H54 (cell line): ENCODE measurements at regions not wholly inside any gene's neighbourhood (a gene's known extent, or its start where the extent isn't known, plus 50 kb on each side); places are given as distances from the start of the nearest gene placed in this dataset.

Experiments used
- DNase-seq: peaks from one replicate; pipeline ENCODE4 v3.0.0; 2011; ENCODE audit warnings: low spot score, mixed read lengths; ENCODE audit not compliant: insufficient read length
- FAIRE-seq: peaks from 3 replicates; lab custom pipeline; 2011; peaks lifted over from hg19 to GRCh38; lab: Jason Lieb, UNC
- POLR2A ChIP-seq: IDR thresholded peaks from 2 replicates; pipeline ENCODE4 v1.6.1; 2011; ENCODE audit warnings: low read depth, mild to moderate bottlenecking, low read length

DNA sequence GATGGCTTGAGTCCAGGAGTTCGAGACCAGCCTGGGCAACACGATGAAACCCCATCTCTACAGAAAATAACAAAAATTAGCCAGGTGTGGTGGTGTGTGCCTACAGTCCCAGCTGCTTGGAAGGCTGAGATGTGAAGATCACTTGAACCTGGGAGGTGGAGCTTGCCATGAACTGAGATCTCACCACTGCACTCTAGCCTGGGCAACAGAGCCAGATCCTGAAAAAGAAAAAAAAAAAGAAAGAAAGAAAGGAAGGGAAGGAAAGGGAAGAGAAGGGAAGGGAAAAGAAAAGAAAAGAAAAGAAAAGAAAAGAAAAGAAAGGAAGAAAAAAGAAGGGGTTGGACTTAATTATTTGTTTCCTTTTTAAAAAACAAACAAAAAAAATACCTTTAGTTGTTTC, 764.2 kb downstream of the IRX1 start:
- FAIRE-seq, result no peak
- DNase-seq, result no peak
- TF ChIP-seq POLR2A, result no peak

DNA sequence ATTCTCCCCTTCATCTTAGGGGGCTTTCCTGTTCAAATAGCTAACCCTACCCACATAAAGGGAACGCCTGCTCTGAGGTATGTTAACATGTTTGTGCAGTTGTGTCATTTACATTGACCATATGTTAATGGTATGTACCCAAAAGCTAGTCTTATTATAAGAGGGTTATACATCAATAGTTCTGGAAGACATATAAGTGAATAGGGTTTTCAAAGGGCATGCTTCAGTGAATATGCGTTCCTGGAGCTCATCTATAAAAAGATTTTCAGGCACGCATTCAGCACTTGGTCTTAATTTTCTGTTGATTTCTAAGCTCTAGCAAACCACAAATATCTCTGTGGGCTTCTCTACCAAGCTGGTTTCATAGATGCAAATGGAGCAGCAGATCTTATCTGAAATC, 766.1 kb downstream of the IRX1 start:
- no peak for DNase-seq
- no peak for FAIRE-seq

DNA sequence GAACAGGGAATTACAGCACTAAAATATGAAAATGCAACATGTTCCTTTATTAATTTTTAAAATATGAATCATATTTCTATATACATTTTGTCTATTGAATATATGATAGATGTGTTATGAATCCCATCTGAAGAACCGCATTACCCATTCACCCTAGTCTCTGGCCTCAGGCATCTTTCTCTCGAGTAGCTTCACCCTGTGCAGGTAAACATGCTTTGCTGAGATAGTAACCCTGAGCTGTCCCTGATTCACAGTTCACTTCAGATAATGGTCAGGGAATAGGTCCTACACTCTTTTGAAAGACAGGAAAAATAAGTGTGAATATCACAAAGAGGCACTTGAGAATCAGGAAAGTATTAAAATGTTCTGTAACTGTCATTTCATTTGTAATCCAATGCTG, 766.8 kb downstream of the IRX1 start:
- DNase-seq (no peak), FAIRE-seq (no peak)
- TF ChIP-seq POLR2A, result no peak

More for the DNA sequence above, 766.1 kb downstream of the IRX1 start:
- no peak for TF ChIP-seq POLR2A

DNA sequence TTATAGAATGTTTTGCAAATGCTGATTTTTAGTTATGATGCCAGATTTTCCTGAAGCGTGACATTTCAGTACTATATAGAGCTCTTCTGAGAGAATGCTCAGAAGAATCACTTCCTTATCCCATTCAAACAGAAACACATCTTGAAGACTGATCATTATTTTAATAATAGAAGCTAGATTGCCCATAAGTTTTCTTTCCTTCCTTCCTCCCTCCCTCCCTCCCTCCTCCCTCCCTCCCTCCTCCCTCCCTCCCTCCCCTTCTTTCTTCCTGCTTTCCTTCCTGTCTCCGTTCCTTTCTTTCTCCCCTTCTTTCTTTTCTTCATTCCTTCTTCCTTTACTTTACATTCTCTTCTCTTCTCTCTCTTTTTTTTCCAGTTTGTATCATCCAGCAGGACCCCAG, 767.4 kb downstream of the IRX1 start:
- FAIRE-seq, result no peak
- TF ChIP-seq POLR2A, result no peak
- DNase-seq, result no peak

DNA sequence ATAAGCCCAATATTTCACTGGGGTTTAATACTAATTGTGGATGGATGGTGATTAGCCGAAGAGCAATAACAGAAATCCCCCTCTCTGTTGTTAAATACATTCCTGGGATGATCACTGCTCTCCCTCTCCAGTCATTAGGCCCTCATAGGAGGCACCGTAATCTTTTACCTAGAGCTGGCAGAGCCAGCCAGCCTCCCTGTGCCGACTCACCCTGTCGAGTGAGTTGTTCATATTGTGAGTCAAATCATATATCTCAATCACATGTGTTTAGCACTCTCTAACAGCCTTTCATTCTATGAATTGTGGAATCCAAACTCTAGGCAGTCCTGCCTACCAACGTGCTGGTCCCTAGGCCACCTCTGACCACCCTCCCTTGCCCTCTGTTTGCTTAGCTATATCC, 771.0 kb downstream of the IRX1 start:
- FAIRE-seq (no peak), DNase-seq (no peak)
- no peak for TF ChIP-seq POLR2A

DNA sequence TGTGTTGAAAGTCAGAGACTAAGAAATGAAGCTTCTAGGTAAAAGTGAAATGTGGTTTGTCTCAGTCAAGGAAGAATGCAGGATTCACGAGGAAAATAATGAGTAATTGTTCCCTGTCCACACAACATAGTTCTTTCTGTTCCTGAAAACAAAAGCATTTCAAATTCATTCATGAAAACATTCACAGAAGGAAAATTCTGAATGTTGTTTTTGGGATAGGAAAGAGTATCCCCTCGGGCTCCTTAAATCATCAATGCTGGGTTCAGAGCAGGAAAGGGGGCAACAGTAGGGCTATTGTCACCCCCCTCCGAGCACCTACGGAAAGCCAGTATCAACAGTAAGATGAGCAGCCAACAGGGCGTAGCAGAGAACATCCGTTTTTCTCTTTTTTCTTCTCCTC, 769.9 kb upstream of the ADAMTS16 start:
- TF ChIP-seq POLR2A, result no peak
- DNase-seq (no peak), FAIRE-seq (no peak)

DNA sequence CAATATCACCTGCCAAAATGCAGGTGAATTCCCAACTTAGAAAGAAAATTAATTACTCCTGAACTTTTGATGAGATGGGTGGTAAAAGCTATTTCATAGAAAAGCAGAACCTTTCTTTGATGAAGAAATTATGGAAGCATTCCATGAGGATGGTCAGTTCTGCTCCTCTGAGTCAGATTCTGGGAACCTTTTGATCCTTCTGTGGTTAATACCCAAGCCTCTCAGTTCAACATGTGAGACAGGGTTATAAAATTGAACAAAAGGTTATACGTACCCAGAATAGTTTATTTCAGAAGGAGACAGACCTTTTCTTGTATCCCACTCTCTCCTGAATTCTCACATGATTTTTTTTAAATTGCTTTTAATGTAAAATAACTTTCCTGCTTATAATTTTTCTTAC, 767.6 kb upstream of the ADAMTS16 start:
- TF ChIP-seq POLR2A, result no peak
- FAIRE-seq (no peak), DNase-seq (no peak)

DNA sequence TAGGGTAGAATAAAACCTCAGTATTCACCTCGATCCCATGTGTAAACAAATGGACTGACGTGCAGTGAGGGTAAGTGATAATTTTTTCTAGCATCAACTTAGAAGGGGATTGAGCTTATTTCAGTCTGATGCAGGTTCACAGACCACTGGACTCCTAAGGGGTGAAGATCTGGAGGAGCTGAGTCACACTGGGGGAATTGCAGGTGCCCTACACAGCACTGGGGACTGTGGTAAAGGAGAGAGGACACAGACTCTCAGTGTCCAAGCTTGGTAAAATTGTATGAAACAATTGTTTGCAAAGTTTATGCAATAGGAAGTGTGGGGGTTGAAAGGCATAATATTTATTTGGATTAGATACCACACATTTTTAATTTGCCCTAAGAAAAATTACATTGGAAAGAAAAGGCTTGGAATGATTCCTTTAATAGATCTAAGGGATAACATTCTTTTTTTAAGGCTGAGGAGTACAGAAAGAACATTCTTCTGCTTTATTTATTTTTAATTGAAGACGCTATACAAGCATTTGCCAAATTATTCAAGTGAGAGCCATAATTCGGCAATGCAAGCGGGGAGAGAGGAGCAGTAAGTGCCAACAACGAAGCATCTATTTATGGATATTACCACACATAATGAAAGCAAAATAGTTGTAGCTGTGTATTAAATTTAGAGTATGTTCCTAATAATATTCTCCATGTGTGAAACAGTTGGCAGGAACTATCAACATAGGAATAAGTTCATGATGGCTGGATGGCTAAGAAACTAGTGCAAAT, 766.9 kb upstream of the ADAMTS16 start:
- no peak for FAIRE-seq
- no peak for TF ChIP-seq POLR2A
- DNase-seq, result no peak

DNA sequence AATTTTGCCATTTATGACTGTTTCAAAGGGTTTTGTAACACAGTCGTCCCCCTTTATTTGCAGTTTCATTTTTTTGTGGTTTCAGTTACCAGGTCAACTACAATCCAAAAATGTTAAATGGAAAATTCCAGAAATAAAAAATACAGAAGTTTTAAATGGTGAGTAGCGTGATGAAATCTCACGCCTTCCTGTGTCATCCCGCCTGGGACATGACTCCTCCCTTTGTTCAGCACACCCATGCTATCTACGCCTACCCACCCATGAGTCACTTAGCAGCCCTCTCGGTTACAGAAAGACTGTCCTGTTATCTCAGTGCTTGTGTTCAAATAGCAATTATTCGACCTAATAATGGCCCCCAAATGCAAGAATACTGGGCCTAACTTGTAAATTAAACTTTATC, 765.3 kb upstream of the ADAMTS16 start:
- DNase-seq (no peak), FAIRE-seq (peak; percentile 23)
- no peak for TF ChIP-seq POLR2A

DNA sequence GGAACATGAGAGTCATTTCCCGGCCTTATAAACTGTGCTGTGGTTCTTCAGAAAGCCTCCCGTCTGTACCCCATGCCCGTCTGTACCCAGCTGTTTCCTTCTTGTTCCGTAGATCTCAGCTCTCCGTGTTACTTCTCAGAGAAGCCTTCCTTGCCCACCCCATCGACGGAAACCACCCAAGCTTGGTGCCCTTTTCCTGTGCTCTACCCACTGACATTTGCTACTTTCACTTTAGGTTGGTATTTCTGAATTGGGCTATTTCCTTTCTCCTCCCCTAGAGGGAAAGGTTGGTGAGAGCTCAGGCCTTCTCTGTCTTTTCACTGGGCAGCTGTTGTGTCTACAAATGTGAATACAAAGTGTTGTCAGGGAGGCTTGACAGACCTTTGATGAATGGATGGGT, 764.5 kb upstream of the ADAMTS16 start:
- DNase-seq (no peak), FAIRE-seq (no peak)
- no peak for TF ChIP-seq POLR2A

DNA sequence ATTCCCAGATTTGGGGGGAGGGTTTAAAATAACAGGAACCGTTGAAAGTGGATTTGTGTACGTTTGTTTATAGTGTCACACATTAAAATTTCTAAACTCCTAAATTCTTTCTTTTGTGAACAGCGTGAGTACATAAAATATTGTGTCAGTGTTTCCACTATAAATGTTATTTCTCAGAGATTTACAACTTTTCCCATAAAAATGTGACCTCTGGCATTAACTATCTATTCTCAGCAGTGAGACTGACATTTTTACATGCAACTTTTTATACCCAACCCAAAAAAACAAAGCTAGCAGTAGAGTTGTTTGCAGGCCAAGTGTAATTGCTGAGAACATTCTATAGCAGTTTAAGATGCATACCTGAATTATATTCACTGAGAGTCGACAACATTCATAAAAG, 757.0 kb upstream of the ADAMTS16 start:
- no peak for DNase-seq
- no peak for FAIRE-seq
- TF ChIP-seq POLR2A, result no peak

DNA sequence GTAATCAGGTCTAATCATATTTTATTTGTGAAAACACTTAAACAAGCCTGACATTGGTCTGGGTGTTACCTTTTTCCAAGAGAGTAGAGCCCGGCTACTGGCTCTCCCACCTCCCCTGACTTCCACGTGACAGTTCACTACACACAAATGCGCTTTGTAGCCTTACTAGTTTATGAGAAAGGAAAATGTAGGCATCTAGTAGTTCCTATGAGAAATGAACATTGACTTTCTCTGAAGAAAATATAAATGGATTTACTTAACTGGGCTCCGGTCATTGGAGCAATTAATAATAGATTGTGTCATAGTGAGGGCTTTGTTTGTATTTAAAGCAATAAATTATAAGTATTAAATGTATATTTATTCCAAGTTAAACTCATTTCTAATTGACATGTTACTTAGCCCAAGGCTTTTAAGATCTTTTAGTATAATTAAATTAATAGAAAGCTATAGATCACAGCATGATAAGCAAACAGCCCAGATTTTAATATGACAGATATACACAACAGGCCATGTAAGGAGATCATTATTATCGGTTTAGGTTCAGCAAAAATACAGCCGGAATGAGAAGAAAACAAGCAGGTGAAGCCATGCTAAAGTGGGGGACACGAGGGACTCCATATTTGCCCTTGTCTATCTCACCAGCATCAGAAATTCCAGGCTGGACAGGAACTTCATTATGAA, 756.5 kb upstream of the ADAMTS16 start:
- TF ChIP-seq POLR2A, result no peak
- DNase-seq, result no peak
- FAIRE-seq, result no peak

DNA sequence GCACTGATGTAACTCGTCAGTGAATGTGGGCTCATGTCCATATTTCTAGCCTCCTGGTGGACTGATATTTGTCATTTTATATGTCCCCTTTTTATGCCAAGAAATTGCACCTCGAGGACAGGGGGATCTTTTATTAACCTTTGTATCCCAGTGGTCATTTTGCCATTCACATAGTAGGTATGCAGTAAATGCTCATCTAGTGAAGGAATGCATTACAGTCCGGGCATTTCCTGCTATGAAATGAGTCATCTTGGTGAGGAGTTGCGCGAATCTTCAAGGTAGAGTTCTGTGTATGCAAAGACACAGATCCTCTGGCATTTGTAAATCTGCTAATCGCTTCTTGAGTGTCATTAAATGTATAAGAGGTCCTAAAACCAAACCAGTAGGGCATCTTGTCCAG, 755.5 kb upstream of the ADAMTS16 start:
- DNase-seq (no peak), FAIRE-seq (no peak)
- no peak for TF ChIP-seq POLR2A

DNA sequence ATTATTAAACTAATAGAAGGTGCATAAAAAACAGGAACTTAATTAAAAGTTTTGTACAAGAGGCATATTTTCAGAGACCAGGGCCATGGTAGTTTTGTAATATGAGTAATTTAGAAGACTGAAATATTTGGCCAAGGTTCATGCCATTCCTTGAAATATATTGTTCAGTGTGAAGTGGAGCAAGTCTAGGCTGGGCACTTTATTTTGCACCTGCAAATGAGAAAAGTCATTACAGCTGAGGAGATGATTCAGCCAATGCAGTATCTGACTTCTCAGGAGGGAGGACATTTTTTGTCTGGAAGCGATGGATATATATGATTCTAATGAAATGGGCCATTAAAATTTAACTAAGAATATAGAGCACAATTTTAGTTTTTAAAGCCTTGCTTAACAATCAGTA, 754.0 kb upstream of the ADAMTS16 start:
- no peak for TF ChIP-seq POLR2A
- DNase-seq (no peak), FAIRE-seq (no peak)

DNA sequence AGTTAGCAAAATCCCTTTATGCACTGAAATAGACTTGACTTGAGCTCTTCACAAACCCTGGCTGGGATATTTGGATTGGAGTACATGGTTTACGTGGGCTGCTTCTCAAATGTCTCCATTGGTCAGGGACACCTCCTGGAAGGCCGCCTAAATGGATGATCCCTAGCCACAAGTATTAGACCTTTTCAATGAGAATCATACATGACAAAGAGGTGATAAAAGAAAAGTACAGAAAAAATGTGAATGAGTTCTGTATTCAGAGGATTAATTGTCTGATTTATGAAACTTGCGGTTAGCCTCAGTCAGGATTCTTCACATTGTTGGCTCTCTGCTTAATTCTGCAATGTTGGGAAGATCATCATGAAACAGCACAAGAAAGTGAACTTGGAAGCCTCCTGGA, 752.8 kb upstream of the ADAMTS16 start:
- DNase-seq (no peak), FAIRE-seq (no peak)
- TF ChIP-seq POLR2A, result no peak
